ENCODE measurements at regions not wholly inside any gene's neighbourhood (a gene's known extent, or its start where the extent isn't known, plus 50 kb on each side); places are given as distances from the start of the nearest gene placed in this dataset.

DNA sequence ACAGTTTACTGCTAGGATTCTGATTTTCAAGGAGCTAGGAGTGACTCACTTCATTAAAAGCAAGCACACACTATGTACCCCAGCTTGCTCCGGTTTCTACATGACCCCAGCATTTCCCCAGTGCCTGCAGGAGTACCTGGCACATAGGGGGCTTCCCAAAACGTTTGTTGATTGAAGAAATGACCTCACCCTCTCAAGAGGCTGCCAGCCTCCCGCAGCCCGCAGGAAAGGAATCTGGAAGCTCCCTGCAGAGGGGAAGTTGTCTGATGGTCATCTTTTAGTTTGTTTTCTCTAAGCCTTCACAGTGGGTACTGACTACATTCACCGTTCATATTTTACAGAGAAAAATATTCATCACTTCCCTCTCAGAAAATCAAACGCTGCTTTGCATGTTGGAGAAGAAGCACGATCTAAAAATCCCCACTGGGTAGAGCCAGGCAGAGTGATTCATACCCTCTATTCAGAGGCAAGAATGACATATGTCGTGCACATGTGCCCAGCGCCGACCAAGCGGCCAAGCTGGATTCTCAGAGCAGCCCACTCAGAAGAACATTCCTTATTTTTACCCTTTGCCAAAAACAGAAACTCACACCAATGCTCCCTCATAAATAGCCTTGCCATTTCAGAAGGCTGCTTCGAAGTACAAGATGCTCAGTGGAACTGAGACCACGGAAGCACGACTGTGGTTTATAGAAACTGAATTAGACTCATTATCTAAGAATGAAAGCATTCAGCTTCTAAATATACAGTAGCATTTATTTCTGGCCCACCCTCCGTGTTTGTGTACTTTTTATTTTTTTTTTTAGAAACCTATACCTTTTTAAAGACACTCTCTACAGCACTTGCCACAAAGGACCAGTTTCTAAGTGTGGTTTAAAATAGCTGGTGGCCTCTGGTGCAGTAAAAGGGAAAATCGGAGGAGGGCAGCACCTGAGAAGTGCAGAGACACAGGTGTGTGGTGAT is 143.2 kb downstream of the MIS18A start:
- TF ChIP-seq, protein P1, sequence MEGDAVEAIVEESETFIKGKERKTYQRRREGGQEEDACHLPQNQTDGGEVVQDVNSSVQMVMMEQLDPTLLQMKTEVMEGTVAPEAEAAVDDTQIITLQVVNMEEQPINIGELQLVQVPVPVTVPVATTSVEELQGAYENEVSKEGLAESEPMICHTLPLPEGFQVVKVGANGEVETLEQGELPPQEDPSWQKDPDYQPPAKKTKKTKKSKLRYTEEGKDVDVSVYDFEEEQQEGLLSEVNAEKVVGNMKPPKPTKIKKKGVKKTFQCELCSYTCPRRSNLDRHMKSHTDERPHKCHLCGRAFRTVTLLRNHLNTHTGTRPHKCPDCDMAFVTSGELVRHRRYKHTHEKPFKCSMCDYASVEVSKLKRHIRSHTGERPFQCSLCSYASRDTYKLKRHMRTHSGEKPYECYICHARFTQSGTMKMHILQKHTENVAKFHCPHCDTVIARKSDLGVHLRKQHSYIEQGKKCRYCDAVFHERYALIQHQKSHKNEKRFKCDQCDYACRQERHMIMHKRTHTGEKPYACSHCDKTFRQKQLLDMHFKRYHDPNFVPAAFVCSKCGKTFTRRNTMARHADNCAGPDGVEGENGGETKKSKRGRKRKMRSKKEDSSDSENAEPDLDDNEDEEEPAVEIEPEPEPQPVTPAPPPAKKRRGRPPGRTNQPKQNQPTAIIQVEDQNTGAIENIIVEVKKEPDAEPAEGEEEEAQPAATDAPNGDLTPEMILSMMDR (IDR thresholded peaks at IDR 0.05), result no peak
- no peak for TF ChIP-seq POLR2A (IDR thresholded peaks at IDR 0.05)
